Activated CD8-positive, alpha-beta memory T cell treated with anti-CD3 and anti-CD28 coated beads for 36 hours (primary cell): ENCODE measurements at regions not wholly inside any gene's neighbourhood (a gene's known extent, or its start where the extent isn't known, plus 50 kb on each side); places are given as distances from the start of the nearest gene placed in this dataset.

Source experiments
- CTCF ChIA-PET: fragments of 350-600 bp; sonication (Branson Sonifier 250); formaldehyde crosslinking; loops from one replicate; lab custom pipeline; 2021; ENCODE audit warnings: antibody characterized with exemption; lab: Charles Lee
- POLR2A ChIA-PET: fragments of 350-600 bp; sonication (Branson Sonifier 250); formaldehyde crosslinking; loops from one replicate; lab custom pipeline; 2021; ENCODE audit warnings: antibody characterized with exemption; lab: Charles Lee

- POLR2A ChIA-PET, result no interaction called here
- CTCF ChIA-PET, result no interaction called here
Measured at GRCh38 chr4:124321364-124321763, 391.2 kb downstream of the ANKRD50 start.

GRCh38 chr4:124322234-124323065 is 390.1 kb downstream of the ANKRD50 start:
- ChIA-PET POLR2A (no interaction called here), CTCF (interaction anchor here (0.6 kb wide), 1 partner anchor 492 kb away, joined by 4 read pairs; no protein-coding TSS in a partner anchor)

GRCh38 chr4:124325690-124326089 is 386.8 kb downstream of the ANKRD50 start:
- ChIA-PET POLR2A (no interaction called here), CTCF (no interaction called here)

- CTCF ChIA-PET, result no interaction called here
- POLR2A ChIA-PET, result no interaction called here
Measured at GRCh38 chr4:124329134-124329533, 383.4 kb downstream of the ANKRD50 start.

- CTCF ChIA-PET, result no interaction called here
- POLR2A ChIA-PET, result no interaction called here
Measured at GRCh38 chr4:124330045-124330444, 382.5 kb downstream of the ANKRD50 start.

GRCh38 chr4:124331781-124332180 is 380.8 kb downstream of the ANKRD50 start:
- ChIA-PET CTCF (no interaction called here), POLR2A (no interaction called here)

GRCh38 chr4:124333466-124333865 is 379.1 kb downstream of the ANKRD50 start:
- CTCF ChIA-PET, result interaction anchor here (0.6 to 0.7 kb wide), 2 partner anchors 9 to 587 kb away, joined by 3 to 5 read pairs; no protein-coding TSS in a partner anchor
- POLR2A ChIA-PET, result no interaction called here

- ChIA-PET CTCF (no interaction called here), POLR2A (no interaction called here)
Measured at GRCh38 chr4:124334119-124334518, 378.4 kb downstream of the ANKRD50 start.

- POLR2A ChIA-PET, result no interaction called here
- CTCF ChIA-PET, result no interaction called here
Measured at GRCh38 chr4:124337874-124338273, 374.7 kb downstream of the ANKRD50 start.

GRCh38 chr4:124343661-124344171 is 368.8 kb downstream of the ANKRD50 start:
- ChIA-PET POLR2A (no interaction called here), CTCF (no interaction called here)

- ChIA-PET CTCF (no interaction called here), POLR2A (no interaction called here)
Measured at GRCh38 chr4:124372916-124373315, 339.6 kb downstream of the ANKRD50 start.

- POLR2A ChIA-PET, result no interaction called here
- CTCF ChIA-PET, result no interaction called here
Measured at GRCh38 chr4:124386163-124386562, 326.4 kb downstream of the ANKRD50 start.

- ChIA-PET CTCF (no interaction called here), POLR2A (no interaction called here)
Measured at GRCh38 chr4:124386648-124387047, 325.9 kb downstream of the ANKRD50 start.

GRCh38 chr4:124389591-124389990 is 322.9 kb downstream of the ANKRD50 start:
- ChIA-PET POLR2A (no interaction called here), CTCF (no interaction called here)

GRCh38 chr4:124390861-124391260 is 321.7 kb downstream of the ANKRD50 start:
- ChIA-PET POLR2A (no interaction called here), CTCF (interaction anchor here (0.6 kb wide), 1 partner anchor 302 kb away, joined by 3 read pairs; no protein-coding TSS in a partner anchor)

GRCh38 chr4:124396333-124396732 is 316.2 kb downstream of the ANKRD50 start:
- ChIA-PET CTCF (no interaction called here), POLR2A (no interaction called here)

- POLR2A ChIA-PET, result no interaction called here
- CTCF ChIA-PET, result no interaction called here
Measured at GRCh38 chr4:124401606-124402005, 310.9 kb downstream of the ANKRD50 start.

GRCh38 chr4:124409044-124409443 is 303.5 kb downstream of the ANKRD50 start:
- ChIA-PET CTCF (no interaction called here), POLR2A (no interaction called here)

GRCh38 chr4:124414276-124415040 is 298.1 kb downstream of the ANKRD50 start:
- ChIA-PET POLR2A (no interaction called here), CTCF (no interaction called here)

GRCh38 chr4:124415146-124415545 is 297.4 kb downstream of the ANKRD50 start:
- ChIA-PET POLR2A (no interaction called here), CTCF (no interaction called here)
